Neutrophil (primary cell): ENCODE measurements at regions not wholly inside any gene's neighbourhood (a gene's known extent, or its start where the extent isn't known, plus 50 kb on each side); places are given as distances from the start of the nearest gene placed in this dataset.

ENCODE experiments used
- H3K27ac ChIP-seq: fragments of 200-600 bp; sonication (generic); 2 replicates; pipeline ENCODE4 v1.5.1; 2016; ENCODE audit warnings: mild to moderate bottlenecking, moderate library complexity
- H3K27me3 ChIP-seq: fragments of 200-600 bp; sonication (generic); 2 replicates; pipeline ENCODE4 v1.6.0; 2016; ENCODE audit warnings: mild to moderate bottlenecking
- H3K36me3 ChIP-seq: fragments of 200-600 bp; sonication (generic); 2 replicates; pipeline ENCODE4 v1.5.1; 2017
- H3K4me1 ChIP-seq, 2 experiments: fragments of 200-600 bp in 1 of 2; sonication (generic) in 1 of 2; 1 replicate in 1 of 2; 2 replicates in 1 of 2; pipeline versions ENCODE4 v1.5.1 to v1.6.1; 2013 to 2016; ENCODE audit warnings: low read depth in 1 of 2, low read length in 1 of 2, mild to moderate bottlenecking in 1 of 2, moderate library complexity in 1 of 2; ENCODE audit not compliant: control insufficient read depth in 1 of 2, insufficient read depth in 1 of 2
- H3K4me3 ChIP-seq, 2 experiments: fragments of 200-600 bp in 1 of 2; sonication (generic) in 1 of 2; 1 replicate in 1 of 2; 2 replicates in 1 of 2; pipeline ENCODE4 v1.5.1; 2013 to 2016; ENCODE audit warnings: low read depth in 1 of 2, low read length in 1 of 2, mild to moderate bottlenecking in 1 of 2, moderate library complexity in 1 of 2
- H3K9me3 ChIP-seq: fragments of 200-600 bp; sonication (generic); 2 replicates; pipeline ENCODE4 v1.5.1; 2016
- TF ChIP-seq, protein P1 (sequence below): fragments of 200-600 bp; sonication (generic); IDR thresholded peaks from 2 replicates; pipeline ENCODE4 v1.5.1; 2016; ENCODE audit warnings: antibody characterized with exemption

DNA sequence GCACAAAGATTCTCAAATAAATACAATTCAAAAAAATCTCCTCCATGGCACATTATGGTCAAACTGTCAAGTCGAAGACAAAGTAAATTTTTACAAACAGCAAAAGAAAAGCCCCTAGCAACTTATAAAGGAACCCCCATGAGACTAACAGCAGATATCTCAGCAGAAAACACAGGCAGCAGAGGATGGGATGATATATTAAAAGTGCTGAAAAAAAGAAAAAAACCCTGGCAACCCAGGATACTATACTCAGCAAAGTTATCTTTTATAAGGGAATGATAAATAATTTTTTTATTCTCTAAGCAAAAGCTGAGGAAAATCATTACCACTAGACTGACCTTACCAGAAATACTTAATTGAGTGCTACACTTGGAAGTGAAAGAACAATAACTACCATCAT is 326.4 kb downstream of the CYRIA start:
- Histone ChIP-seq H3K27ac (no peak overlapping the region), H3K4me1 (no peaks in the 10 kb centered on the region), H3K27me3 (no peaks in the 10 kb centered on the region), H3K36me3 (no peaks in the 10 kb centered on the region), H3K4me3 (no peak overlapping the region), H3K9me3 (no peaks in the 10 kb centered on the region)
- TF ChIP-seq, protein P1, sequence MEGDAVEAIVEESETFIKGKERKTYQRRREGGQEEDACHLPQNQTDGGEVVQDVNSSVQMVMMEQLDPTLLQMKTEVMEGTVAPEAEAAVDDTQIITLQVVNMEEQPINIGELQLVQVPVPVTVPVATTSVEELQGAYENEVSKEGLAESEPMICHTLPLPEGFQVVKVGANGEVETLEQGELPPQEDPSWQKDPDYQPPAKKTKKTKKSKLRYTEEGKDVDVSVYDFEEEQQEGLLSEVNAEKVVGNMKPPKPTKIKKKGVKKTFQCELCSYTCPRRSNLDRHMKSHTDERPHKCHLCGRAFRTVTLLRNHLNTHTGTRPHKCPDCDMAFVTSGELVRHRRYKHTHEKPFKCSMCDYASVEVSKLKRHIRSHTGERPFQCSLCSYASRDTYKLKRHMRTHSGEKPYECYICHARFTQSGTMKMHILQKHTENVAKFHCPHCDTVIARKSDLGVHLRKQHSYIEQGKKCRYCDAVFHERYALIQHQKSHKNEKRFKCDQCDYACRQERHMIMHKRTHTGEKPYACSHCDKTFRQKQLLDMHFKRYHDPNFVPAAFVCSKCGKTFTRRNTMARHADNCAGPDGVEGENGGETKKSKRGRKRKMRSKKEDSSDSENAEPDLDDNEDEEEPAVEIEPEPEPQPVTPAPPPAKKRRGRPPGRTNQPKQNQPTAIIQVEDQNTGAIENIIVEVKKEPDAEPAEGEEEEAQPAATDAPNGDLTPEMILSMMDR, result no peak

DNA sequence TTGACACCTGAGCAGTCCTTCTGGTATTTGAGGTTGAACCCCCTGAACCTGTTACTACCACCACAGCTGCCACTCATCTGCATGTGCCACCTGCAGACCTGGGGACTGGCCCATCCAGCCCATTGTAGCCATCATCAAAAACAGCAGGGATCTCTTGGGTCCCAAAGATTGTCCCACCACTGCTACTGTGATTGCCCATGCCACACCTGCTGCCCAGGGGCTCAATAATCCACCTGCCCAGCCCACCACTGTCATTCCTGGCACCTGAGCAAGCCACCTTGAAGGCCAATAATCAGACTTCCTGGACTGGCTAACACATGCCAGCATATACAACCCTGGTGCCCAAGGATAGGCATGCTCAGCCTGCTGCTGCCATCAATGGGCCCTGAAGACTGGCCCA is 327.6 kb downstream of the CYRIA start:
- Histone ChIP-seq H3K27ac (no peak overlapping the region), H3K4me3 (no peak overlapping the region), H3K9me3 (no peaks in the 10 kb centered on the region), H3K27me3 (no peaks in the 10 kb centered on the region), H3K36me3 (no peaks in the 10 kb centered on the region), H3K4me1 (no peaks in the 10 kb centered on the region)
- TF ChIP-seq, protein P1, result no peak

DNA sequence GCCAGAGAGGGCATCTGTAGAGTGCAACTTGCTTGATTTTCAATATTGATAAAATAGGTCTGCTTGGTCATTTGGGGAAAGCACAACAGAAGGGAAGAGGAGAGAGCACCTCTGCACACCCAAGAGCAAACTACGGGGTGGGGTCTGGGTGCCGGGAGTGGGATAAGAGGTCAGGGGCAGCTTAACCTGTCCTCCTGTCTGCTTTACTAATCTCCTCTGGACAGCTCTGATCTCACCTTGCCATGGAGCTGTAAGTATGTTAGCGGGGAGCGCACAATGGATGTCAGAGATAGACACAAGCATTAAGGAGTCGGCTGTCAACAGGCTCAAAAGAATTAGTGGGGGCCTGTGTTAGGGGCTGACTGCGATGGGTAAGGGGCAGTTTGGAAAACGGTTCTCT is 328.7 kb downstream of the CYRIA start:
- Histone ChIP-seq H3K27me3 (no peaks in the 10 kb centered on the region), H3K4me3 (no peak overlapping the region), H3K4me1 (no peaks in the 10 kb centered on the region), H3K36me3 (no peaks in the 10 kb centered on the region), H3K9me3 (no peaks in the 10 kb centered on the region), H3K27ac (no peak overlapping the region)
- TF ChIP-seq, protein P1, result no peak

DNA sequence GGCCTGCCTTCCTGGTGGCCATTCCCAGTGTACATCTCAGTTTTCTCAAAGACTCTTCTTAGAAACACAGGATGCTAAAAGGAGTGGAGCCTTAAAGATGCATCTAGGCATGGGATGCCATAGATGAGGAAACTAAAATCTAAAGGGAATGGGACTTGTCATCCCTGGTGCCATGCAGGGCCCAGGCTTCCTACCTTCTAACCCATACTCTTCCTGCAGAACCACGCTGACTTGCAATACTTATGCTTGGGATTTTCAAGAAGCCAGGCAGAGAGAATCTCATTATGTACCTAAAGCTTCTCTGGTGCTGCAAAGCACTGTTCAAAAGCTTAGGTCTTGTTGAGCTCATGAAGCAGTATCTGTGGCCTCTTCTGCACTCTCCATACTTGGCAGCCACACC is 329.1 kb downstream of the CYRIA start:
- no peaks in the 10 kb centered on the region for H3K36me3 ChIP-seq
- TF ChIP-seq, protein P1, result no peak
- H3K27ac ChIP-seq, result no peak overlapping the region
- H3K4me1 ChIP-seq, result no peaks in the 10 kb centered on the region
- no peak overlapping the region for H3K4me3 ChIP-seq
- no peaks in the 10 kb centered on the region for H3K9me3 ChIP-seq
- no peaks in the 10 kb centered on the region for H3K27me3 ChIP-seq

DNA sequence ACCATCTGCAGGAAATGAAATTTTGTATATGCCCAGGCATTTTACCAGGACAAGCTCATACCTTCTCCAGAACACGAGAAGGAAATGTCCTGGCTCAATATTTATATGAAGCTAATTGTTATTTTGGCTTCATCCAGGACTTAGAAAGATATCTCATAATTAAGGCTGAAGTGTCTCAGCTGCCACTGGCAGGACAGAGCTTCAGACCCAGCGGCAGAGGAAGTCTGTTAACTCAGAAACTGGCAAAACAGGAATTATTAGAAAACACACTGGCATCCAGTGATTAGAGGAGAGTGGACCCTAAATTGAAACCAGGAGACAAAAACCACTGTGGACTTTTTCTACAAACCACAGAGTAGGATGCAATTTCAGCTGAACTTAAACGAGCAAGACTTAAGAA is 329.7 kb downstream of the CYRIA start:
- H3K27me3 ChIP-seq, result no peaks in the 10 kb centered on the region
- H3K27ac ChIP-seq, result no peak overlapping the region
- no peaks in the 10 kb centered on the region for H3K36me3 ChIP-seq
- no peak overlapping the region for H3K4me3 ChIP-seq
- H3K9me3 ChIP-seq, result no peaks in the 10 kb centered on the region
- H3K4me1 ChIP-seq, result no peaks in the 10 kb centered on the region
- TF ChIP-seq, protein P1, result no peak

DNA sequence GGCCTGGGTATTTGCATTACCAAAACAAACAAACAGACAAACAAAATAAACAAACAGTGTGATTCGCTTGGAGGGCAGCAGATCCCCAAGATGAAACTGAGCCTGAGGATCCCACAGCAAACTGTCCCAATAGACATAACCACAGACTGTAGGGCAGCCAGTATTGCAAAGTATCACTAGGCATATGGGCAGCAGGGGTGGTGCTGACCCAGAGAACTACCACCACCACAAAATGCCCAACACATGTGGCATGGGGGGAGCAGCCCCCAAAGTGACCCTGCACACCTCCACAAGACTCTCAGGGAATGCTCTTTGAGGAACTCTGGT is 330.1 kb downstream of the CYRIA start:
- no peaks in the 10 kb centered on the region for H3K9me3 ChIP-seq
- no peaks in the 10 kb centered on the region for H3K4me1 ChIP-seq
- H3K36me3 ChIP-seq, result no peaks in the 10 kb centered on the region
- no peaks in the 10 kb centered on the region for H3K27me3 ChIP-seq
- TF ChIP-seq, protein P1, result no peak
- no peak overlapping the region for H3K4me3 ChIP-seq
- H3K27ac ChIP-seq, result no peak overlapping the region
